ENCODE measurements at regions not wholly inside any gene's neighbourhood (a gene's known extent, or its start where the extent isn't known, plus 50 kb on each side); places are given as distances from the start of the nearest gene placed in this dataset.
A peak's percentile ranks its signal among the peaks of the same experiment; 100 is the strongest.
"Not testable (repeated sequence)": the region's sequence is repeated elsewhere in the genome, so short reads cannot be mapped to it uniquely, and the experiment has no call there.

- DNase-seq (ENCODE audit: low read depth): no peak
Measured at GRCh38 chrX:953879-954482, 258.5 kb downstream of the CRLF2 start.

- DNase-seq (ENCODE audit: low read depth): no peak
Measured at GRCh38 chrX:952816-953215, 259.6 kb downstream of the CRLF2 start.

GRCh38 chrX:947262-947661 lies 265.2 kb downstream of the CRLF2 start:
- not testable (repeated sequence) for DNase-seq (ENCODE audit: low read depth)

GRCh38 chrX:943035-943434 lies 269.4 kb downstream of the CRLF2 start:
- no peak for DNase-seq (ENCODE audit: low read depth)

GRCh38 chrX:940691-941090 lies 271.8 kb downstream of the CRLF2 start:
- DNase-seq (ENCODE audit: low read depth): no peak

- DNase-seq (ENCODE audit: low read depth): no peak
Measured at GRCh38 chrX:936979-937769, 275.3 kb downstream of the CRLF2 start.

- DNase-seq (ENCODE audit: low read depth): no peak
Measured at GRCh38 chrX:933611-934010, 278.8 kb downstream of the CRLF2 start.

GRCh38 chrX:928606-929005 lies 283.8 kb downstream of the CRLF2 start:
- DNase-seq (ENCODE audit: low read depth): no peak

GRCh38 chrX:926991-927390 lies 285.5 kb downstream of the CRLF2 start:
- DNase-seq (ENCODE audit: low read depth): no peak

GRCh38 chrX:926070-926469 lies 286.4 kb downstream of the CRLF2 start:
- no peak for DNase-seq (ENCODE audit: low read depth)

GRCh38 chrX:925652-926061 lies 286.8 kb downstream of the CRLF2 start:
- DNase-seq (ENCODE audit: low read depth): no peak

GRCh38 chrX:925094-925493 lies 287.4 kb downstream of the CRLF2 start:
- no peak for DNase-seq (ENCODE audit: low read depth)

GRCh38 chrX:924017-924416 lies 288.4 kb downstream of the CRLF2 start:
- DNase-seq (ENCODE audit: low read depth): no peak

- peak; percentile 68 for DNase-seq (ENCODE audit: low read depth)
Measured at GRCh38 chrX:920234-920799, 289.7 kb downstream of the SHOX start.

- DNase-seq (ENCODE audit: low read depth): peak; percentile 17
Measured at GRCh38 chrX:916230-916599, 285.6 kb downstream of the SHOX start.

GRCh38 chrX:915427-916229 lies 285.0 kb downstream of the SHOX start:
- DNase-seq (ENCODE audit: low read depth): no peak

- DNase-seq (ENCODE audit: low read depth): no peak
Measured at GRCh38 chrX:914206-914605, 283.6 kb downstream of the SHOX start.

GRCh38 chrX:912677-913076 lies 282.1 kb downstream of the SHOX start:
- no peak for DNase-seq (ENCODE audit: low read depth)

- not testable (repeated sequence) for DNase-seq (ENCODE audit: low read depth)
Measured at GRCh38 chrX:909068-909467, 278.5 kb downstream of the SHOX start.

GRCh38 chrX:906586-906985 lies 276.0 kb downstream of the SHOX start:
- no peak for DNase-seq (ENCODE audit: low read depth)

GRCh38 chrX:905848-906566 lies 275.4 kb downstream of the SHOX start:
- no peak for DNase-seq (ENCODE audit: low read depth)

GRCh38 chrX:903116-903515 lies 272.5 kb downstream of the SHOX start:
- no peak for DNase-seq (ENCODE audit: low read depth)
